Colonic mucosa (tissue), 4 donors: ENCODE measurements at regions not wholly inside any gene's neighbourhood (a gene's known extent, or its start where the extent isn't known, plus 50 kb on each side); places are given as distances from the start of the nearest gene placed in this dataset.

ENCODE experiments used
- DNase-seq: peaks from one replicate; pipeline ENCODE4 v3.0.0-alpha.2; 2020
- H3K27ac ChIP-seq: fragments of 200-600 bp; one replicate; pipeline ENCODE4 v1.8.0; 2021
- H3K27me3 ChIP-seq: fragments of 200-600 bp; one replicate; pipeline ENCODE4 v1.8.0; 2021
- H3K36me3 ChIP-seq: fragments of 200-600 bp; one replicate; pipeline ENCODE4 v1.8.0; 2021
- H3K4me1 ChIP-seq: fragments of 200-600 bp; one replicate; pipeline ENCODE4 v1.8.0; 2021; ENCODE audit warnings: mild to moderate bottlenecking
- H3K4me3 ChIP-seq: fragments of 200-600 bp; one replicate; pipeline ENCODE4 v1.8.0; 2021
- H3K9ac ChIP-seq, 2 donors: one replicate each; pipeline ENCODE4 v1.7.0; 2013; ENCODE audit warnings: control low read depth in 2 of 2, low read depth in 2 of 2, low read length in 2 of 2
- H3K9me3 ChIP-seq: fragments of 200-600 bp; one replicate; pipeline ENCODE4 v1.8.0; 2021
- CTCF ChIP-seq: fragments of 200-600 bp; IDR thresholded peaks from one replicate; pipeline ENCODE4 v1.8.0; 2022; ENCODE audit warnings: antibody characterized with exemption, mild to moderate bottlenecking
- intact Hi-C: fragments of 100-400 bp; cut with DNase I; formaldehyde crosslinking; loops from one replicate; pipeline ENCODE4 v1.14.1; 2022
- donor health status: healthy.
- donor health status: DM: no; HTN: no; CAD: no.
- donor health status: DM: no; HTN: no; CAD: no.

- no peak for TF ChIP-seq CTCF
- no peak for DNase-seq
- Histone ChIP-seq H3K27me3 (no peaks in the 10 kb centered on the region), H3K9ac (no peak overlapping the region), H3K27ac (no peak overlapping the region), H3K9me3 (no peaks in the 10 kb centered on the region), H3K4me3 (no peak overlapping the region), H3K4me1 (no peaks in the 10 kb centered on the region), H3K36me3 (no peaks in the 10 kb centered on the region)
- intact Hi-C loops = no loop called here
These were observed 84.6 kb upstream of the CDH20 start for GRCh38 chr18:61248589-61248988.

- H3K9ac ChIP-seq = no peak overlapping the region
- no peaks in the 10 kb centered on the region for H3K36me3 ChIP-seq
- no peak for TF ChIP-seq CTCF
- H3K9me3 ChIP-seq = no peaks in the 10 kb centered on the region
- intact Hi-C loops = no loop called here
- H3K4me1 ChIP-seq = no peaks in the 10 kb centered on the region
- no peak for DNase-seq
- no peaks in the 10 kb centered on the region for H3K27me3 ChIP-seq
- no peak overlapping the region for H3K4me3 ChIP-seq
- no peak overlapping the region for H3K27ac ChIP-seq
These were observed 76.9 kb upstream of the CDH20 start for GRCh38 chr18:61256291-61256690.

DNA sequence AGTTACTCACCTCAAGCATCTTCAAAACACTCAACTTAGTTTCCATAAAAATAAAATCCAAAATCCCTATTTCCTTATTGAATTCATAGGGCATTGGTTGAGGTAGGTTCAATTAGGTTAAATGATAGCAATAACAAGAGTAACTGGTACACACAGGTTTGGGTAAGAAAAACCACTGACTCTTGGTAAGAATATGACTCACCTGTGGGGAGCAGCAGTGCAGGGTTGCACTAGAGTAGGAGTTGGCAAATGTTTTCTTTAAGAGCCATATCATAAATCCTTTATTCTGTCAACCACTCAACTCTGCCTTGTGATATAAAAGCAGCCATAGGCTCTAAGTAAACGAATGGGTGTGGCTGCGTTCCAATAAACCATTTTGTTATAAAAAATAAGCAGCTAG, 71.4 kb upstream of the CDH20 start:
- Histone ChIP-seq H3K27ac (no peak overlapping the region), H3K9me3 (no peaks in the 10 kb centered on the region), H3K4me1 (no peaks in the 10 kb centered on the region), H3K9ac (no peak overlapping the region), H3K4me3 (no peak overlapping the region), H3K27me3 (no peaks in the 10 kb centered on the region), H3K36me3 (no peaks in the 10 kb centered on the region)
- TF ChIP-seq CTCF = no peak
- no peak for DNase-seq
- intact Hi-C loops = no loop called here

- TF ChIP-seq CTCF = no peak
- Histone ChIP-seq H3K36me3 (no peaks in the 10 kb centered on the region), H3K4me1 (no peaks in the 10 kb centered on the region), H3K4me3 (no peak overlapping the region), H3K9ac (no peak overlapping the region), H3K27ac (no peak overlapping the region), H3K27me3 (no peaks in the 10 kb centered on the region), H3K9me3 (no peaks in the 10 kb centered on the region)
- no peak for DNase-seq
- intact Hi-C loops = no loop called here
These were observed 60.4 kb upstream of the CDH20 start for GRCh38 chr18:61272793-61273192.

- Histone ChIP-seq H3K27ac (no peak overlapping the region), H3K9me3 (no peaks in the 10 kb centered on the region), H3K4me1 (no peaks in the 10 kb centered on the region), H3K27me3 (no peaks in the 10 kb centered on the region), H3K9ac (no peak overlapping the region), H3K36me3 (no peaks in the 10 kb centered on the region), H3K4me3 (no peak overlapping the region)
- no peak for DNase-seq
- intact Hi-C loops = no loop called here
- TF ChIP-seq CTCF = no peak
These were observed 59.7 kb upstream of the CDH20 start for GRCh38 chr18:61273533-61273932.
